Effector memory CD8-positive, alpha-beta T cell (primary cell): ENCODE measurements at regions not wholly inside any gene's neighbourhood (a gene's known extent, or its start where the extent isn't known, plus 50 kb on each side); places are given as distances from the start of the nearest gene placed in this dataset.

ENCODE experiments used
- ATAC-seq: fragments of 150-1000 bp; cut with Tn5 transposase; replicated peaks from 2 replicates; pipeline ENCODE4 v1.10.0; 2021; ENCODE audit warnings: mild to moderate bottlenecking, moderate library complexity
- DNase-seq, 3 experiments: peaks; one replicate each; pipeline ENCODE4 v3.0.0; 2021
- H3K27ac Mint-ChIP-seq, 2 donors: one replicate each; pipeline ENCODE4 v1.8.0; 2022; ENCODE audit warnings: mild to moderate bottlenecking in 2 of 2, mixed read lengths in 2 of 2, moderate library complexity in 2 of 2
- H3K27me3 Mint-ChIP-seq, 2 donors: one replicate each; pipeline ENCODE4 v1.8.0; 2022; ENCODE audit warnings: mixed read lengths in 2 of 2
- H3K36me3 Mint-ChIP-seq: one replicate; pipeline ENCODE4 v1.8.0; 2022; ENCODE audit warnings: mild to moderate bottlenecking, moderate library complexity, mixed read lengths; ENCODE audit not compliant: insufficient read depth
- H3K4me1 Mint-ChIP-seq, 2 donors: one replicate each; pipeline ENCODE4 v1.8.0; 2022; ENCODE audit warnings: low read depth in 2 of 2, mixed read lengths in 2 of 2
- H3K4me3 Mint-ChIP-seq, 2 donors: one replicate each; pipeline ENCODE4 v1.8.0; 2022; ENCODE audit warnings: mild to moderate bottlenecking in 2 of 2, mixed read lengths in 2 of 2, moderate library complexity in 2 of 2
- H3K9me3 Mint-ChIP-seq, 2 donors: one replicate each; pipeline ENCODE4 v1.8.0; 2022; ENCODE audit warnings: mixed read lengths in 2 of 2

DNA sequence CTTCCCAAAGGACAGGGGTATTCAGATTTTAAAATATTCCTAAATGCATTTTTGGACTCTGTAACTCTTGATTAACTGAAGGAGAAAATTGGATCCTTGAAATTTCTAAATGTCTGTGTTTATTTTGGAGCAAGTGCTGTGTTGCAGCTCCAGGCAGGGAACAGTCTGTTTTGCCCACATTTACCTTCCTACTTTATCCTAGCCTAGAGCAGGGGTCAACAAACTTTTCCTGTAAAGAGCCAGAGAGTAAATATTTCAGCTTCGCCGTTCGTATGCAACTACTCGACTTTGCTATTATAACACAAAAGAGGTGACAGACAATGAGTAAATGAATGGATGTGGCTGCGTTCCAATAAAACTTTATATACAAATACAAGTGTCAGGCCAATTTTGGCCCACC, 402.2 kb downstream of the GPATCH2 start:
- Mint-ChIP-seq H3K27me3 (no peaks in the 10 kb centered on the region), H3K36me3 (no peaks in the 10 kb centered on the region), H3K9me3 (peaks cover 6 to 8% of the 10 kb centered on the region in 2 donors), H3K4me3 (no peak overlapping the region), H3K4me1 (no peaks in the 10 kb centered on the region), H3K27ac (no peak overlapping the region)
- no peak for DNase-seq
- ATAC-seq: no peak

- H3K27me3 Mint-ChIP-seq: no peaks in the 10 kb centered on the region
Observed at GRCh38 chr1:217224201-217224600, 406.7 kb downstream of the GPATCH2 start.

GRCh38 chr1:217214551-217214950, 416.3 kb downstream of the GPATCH2 start:
- no peaks in the 10 kb centered on the region for H3K27me3 Mint-ChIP-seq

More at GRCh38 chr1:217224201-217224600, 406.7 kb downstream of the GPATCH2 start:
- Mint-ChIP-seq H3K4me3 (no peak overlapping the region), H3K36me3 (no peaks in the 10 kb centered on the region), H3K27ac (no peak overlapping the region), H3K4me1 (no peaks in the 10 kb centered on the region), H3K9me3 (peaks cover 10 to 11% of the 10 kb centered on the region in 2 donors)
- no peak for DNase-seq
- no peak for ATAC-seq

DNA sequence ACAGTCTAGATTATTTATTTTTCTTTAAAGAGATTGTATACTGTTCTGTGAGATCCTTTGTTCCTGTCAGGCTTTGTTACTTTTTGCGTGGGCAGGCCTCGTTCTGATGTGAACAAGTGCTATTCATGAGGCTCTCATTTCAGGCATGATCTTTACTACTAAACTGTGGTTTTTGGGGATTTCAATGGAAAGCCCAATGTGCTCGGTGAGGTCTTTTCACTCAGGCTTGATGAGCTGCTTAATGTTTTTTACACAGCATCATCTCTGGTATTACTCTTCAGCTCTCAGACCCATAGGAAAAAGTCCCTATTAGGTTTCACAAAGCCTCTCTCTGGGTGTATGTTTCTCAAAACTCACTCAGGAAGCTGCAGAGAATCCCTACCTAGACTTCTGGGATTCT, 419.4 kb downstream of the GPATCH2 start:
- Mint-ChIP-seq H3K27me3 (no peaks in the 10 kb centered on the region), H3K36me3 (peaks cover 3% of the 10 kb centered on the region), H3K4me1 (no peaks in the 10 kb centered on the region), H3K4me3 (no peak overlapping the region), H3K9me3 (peaks cover 5 to 17% of the 10 kb centered on the region in 2 donors), H3K27ac (no peak overlapping the region)
- no peak for DNase-seq
- no peak for ATAC-seq

More at GRCh38 chr1:217214551-217214950, 416.3 kb downstream of the GPATCH2 start:
- Mint-ChIP-seq H3K9me3 (peaks cover 3 to 19% of the 10 kb centered on the region in 2 donors), H3K27ac (no peak overlapping the region), H3K36me3 (peaks cover 3% of the 10 kb centered on the region), H3K4me3 (no peak overlapping the region), H3K4me1 (no peaks in the 10 kb centered on the region)
- DNase-seq: no peak
- no peak for ATAC-seq

DNA sequence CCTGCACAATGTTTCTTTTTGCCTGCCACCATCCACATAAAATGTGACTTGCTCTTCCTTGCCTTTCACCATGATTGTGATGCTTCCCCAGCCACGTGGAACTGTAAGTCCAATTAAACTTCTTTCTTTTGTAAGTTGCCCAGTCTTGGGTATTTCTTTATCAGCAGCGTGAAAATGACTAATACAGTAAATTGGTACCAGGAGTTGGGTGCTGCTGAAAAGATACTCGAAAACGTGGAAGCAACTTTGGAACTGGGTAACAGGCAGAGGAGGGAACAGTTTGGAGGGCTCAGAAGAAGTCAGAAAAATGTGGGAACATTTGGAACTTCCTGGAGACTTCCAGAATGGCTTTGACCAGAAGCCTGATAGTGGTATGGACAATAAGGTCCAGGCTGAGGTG, 425.3 kb downstream of the GPATCH2 start:
- Mint-ChIP-seq H3K27ac (no peak overlapping the region), H3K4me1 (no peaks in the 10 kb centered on the region), H3K36me3 (peaks cover 3% of the 10 kb centered on the region), H3K27me3 (no peaks in the 10 kb centered on the region), H3K4me3 (no peak overlapping the region), H3K9me3 (peaks cover 9 to 10% of the 10 kb centered on the region in 2 donors)
- DNase-seq: no peak
- ATAC-seq: no peak

DNA sequence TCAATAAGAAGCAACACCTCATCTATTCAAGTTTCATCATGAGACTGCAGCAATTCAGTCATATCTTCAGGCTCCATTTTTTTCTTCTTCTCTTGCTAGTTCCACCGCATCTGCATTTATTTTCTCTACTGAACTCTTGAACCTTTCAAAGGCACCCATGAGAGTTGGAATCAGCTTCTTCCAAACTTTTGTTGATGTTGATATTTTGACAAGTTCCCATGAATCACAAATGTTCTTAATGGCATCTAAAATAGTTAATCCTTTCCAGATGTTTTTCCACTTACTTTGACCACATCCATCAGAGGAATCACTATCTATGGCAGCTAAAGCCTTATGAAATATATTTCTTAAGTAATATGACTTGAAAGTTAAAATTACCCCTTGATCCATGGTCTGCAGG, 434.3 kb downstream of the GPATCH2 start:
- Mint-ChIP-seq H3K9me3 (peaks cover 0 to 11% of the 10 kb centered on the region in 2 donors), H3K4me1 (no peaks in the 10 kb centered on the region), H3K27ac (peak overlapping the region in 1 of 2 donors; percentile 63), H3K36me3 (no peaks in the 10 kb centered on the region), H3K27me3 (no peaks in the 10 kb centered on the region), H3K4me3 (no peak overlapping the region)
- no peak for DNase-seq
- no peak for ATAC-seq

DNA sequence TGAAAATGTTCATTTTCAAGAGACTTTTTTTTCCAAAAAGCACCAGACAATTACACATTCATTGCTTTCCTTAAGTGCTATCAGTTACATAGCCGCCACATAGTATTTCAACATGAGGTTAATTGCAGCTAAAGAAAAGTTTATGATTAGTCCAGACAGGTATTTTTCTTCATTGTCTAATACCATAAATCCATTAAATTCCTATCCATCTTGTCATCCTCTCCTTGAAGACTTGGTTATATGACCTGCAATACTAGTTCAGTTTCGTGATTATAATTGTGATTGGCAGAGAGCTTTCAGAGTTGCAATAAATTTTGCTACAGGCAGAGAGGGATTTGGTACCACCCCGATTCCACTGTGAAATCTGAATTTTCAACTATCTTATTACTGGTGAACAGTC, 437.7 kb downstream of the GPATCH2 start:
- Mint-ChIP-seq H3K27ac (no peak overlapping the region), H3K36me3 (no peaks in the 10 kb centered on the region), H3K9me3 (peaks cover 12 to 13% of the 10 kb centered on the region in 2 donors), H3K4me1 (no peaks in the 10 kb centered on the region), H3K4me3 (no peak overlapping the region), H3K27me3 (no peaks in the 10 kb centered on the region)
- no peak for ATAC-seq
- DNase-seq: no peak

DNA sequence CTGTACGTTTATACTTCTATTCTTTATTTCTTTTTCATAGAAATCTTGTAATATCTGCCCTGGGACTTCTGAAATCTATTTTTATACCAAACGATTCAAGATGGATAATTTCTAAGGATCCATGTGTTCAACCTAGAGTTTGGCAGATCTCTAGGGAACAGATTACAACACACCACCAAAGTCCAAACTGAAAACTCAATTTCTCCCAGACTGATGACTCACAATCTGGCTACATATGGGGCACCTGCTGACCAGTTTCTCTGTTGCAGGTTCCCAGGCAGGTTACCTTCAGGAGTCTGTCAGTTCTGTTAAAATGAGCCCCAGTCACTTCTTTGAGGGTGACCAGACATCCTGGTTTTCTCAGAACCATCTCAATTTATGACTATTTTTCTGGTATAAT, 439.4 kb downstream of the GPATCH2 start:
- Mint-ChIP-seq H3K36me3 (no peaks in the 10 kb centered on the region), H3K27me3 (no peaks in the 10 kb centered on the region), H3K27ac (no peak overlapping the region), H3K4me3 (no peak overlapping the region), H3K9me3 (peaks cover 11 to 12% of the 10 kb centered on the region in 2 donors), H3K4me1 (no peaks in the 10 kb centered on the region)
- DNase-seq (no peak), ATAC-seq (no peak)

DNA sequence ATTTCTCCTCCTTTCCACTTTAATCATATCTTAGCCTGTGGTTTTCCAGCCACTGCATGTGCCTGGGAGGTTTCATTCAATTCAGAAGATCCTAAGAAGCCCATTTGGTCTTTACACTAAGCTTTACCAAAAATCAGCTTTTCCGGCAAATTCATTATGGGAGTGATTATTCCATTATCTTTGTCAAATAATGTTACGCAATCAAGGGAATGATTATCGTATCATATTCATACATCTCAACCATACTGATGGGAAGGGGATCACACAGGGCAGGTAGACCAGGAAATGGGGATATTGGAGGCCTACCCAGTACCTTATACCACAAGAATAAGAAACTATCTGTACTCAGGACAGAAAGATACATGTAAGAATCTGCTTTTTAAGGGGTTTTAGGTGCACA, 440.5 kb downstream of the GPATCH2 start:
- peaks cover 10 to 12% of the 10 kb centered on the region in 2 donors for H3K9me3 Mint-ChIP-seq

DNA sequence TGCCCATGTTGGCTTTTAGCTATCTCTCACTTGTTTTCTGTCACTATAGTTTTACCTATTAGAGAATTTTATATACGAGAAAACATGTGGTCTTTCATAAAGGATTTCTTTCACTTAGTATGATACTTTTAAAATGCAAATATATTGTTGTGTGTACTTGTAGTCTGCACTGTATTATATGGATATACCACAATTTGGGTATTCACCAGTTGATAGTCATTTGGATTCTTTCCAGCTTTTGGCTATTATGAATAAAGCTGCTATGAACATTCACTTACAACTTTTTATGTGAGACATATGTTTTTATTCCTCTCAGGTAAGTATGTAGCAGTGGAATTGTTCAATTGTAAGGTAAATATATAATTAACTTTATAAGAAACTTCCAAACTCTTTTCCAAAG, 441.5 kb downstream of the GPATCH2 start:
- no peak overlapping the region for H3K4me3 Mint-ChIP-seq
- H3K4me1 Mint-ChIP-seq: no peaks in the 10 kb centered on the region
- no peaks in the 10 kb centered on the region for H3K27me3 Mint-ChIP-seq
- no peak for DNase-seq
- H3K27ac Mint-ChIP-seq: no peak overlapping the region
- no peaks in the 10 kb centered on the region for H3K36me3 Mint-ChIP-seq
- no peak for ATAC-seq
- H3K9me3 Mint-ChIP-seq: peaks cover 6 to 19% of the 10 kb centered on the region in 2 donors

More for the DNA sequence above, 440.5 kb downstream of the GPATCH2 start:
- no peak overlapping the region for H3K27ac Mint-ChIP-seq
- no peaks in the 10 kb centered on the region for H3K27me3 Mint-ChIP-seq
- ATAC-seq: no peak
- H3K4me1 Mint-ChIP-seq: no peaks in the 10 kb centered on the region
- no peaks in the 10 kb centered on the region for H3K36me3 Mint-ChIP-seq
- DNase-seq: no peak
- no peak overlapping the region for H3K4me3 Mint-ChIP-seq

DNA sequence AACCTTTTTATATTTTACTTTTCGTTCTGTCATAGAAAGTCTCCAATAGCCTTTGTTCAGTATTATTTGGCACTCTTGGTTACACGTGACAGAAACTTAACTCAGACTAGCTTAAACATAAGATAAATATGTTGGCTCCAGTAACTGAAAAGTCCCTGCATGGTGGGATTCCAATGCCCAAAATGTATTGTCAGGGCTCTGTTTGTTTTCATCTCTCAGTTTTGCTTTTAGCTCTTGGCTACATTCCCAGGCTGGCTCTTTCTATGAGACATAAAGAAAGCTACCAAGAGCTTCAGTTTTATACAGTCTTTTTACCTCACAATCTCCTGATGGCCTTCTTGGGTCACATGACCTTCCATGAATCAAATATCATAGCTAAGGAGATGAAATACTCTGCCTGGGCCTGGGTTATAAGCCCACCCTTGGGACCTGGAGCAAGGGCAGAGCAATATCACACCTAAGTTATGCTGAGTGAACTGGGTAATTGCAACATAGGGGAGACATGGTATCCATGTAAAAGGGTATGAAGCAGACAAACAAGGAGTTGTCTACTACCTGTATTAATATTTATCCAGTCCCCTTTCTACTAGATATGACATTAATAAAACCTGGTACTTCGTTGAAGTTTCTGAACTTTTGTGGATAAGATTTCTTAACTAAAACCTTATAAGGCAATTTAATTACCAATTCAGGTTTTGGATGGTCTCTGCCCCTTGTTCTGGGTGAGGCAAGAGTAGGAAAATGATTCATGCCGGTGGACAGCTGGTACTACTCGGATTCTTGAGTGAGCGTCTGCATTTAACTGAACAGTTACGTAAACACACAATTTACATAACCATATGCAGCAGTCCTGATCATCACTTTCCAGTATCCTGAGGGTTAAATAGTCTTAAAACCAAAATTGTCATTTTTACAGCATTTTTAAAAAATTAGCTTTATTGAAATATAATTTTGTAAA, 442.3 kb downstream of the GPATCH2 start:
- no peaks in the 10 kb centered on the region for H3K27me3 Mint-ChIP-seq
- H3K4me3 Mint-ChIP-seq: no peak overlapping the region
- no peak for ATAC-seq
- H3K4me1 Mint-ChIP-seq: no peaks in the 10 kb centered on the region
- DNase-seq: no peak
- H3K9me3 Mint-ChIP-seq: peaks cover 6 to 20% of the 10 kb centered on the region in 2 donors
- no peak overlapping the region for H3K27ac Mint-ChIP-seq
- H3K36me3 Mint-ChIP-seq: no peaks in the 10 kb centered on the region

DNA sequence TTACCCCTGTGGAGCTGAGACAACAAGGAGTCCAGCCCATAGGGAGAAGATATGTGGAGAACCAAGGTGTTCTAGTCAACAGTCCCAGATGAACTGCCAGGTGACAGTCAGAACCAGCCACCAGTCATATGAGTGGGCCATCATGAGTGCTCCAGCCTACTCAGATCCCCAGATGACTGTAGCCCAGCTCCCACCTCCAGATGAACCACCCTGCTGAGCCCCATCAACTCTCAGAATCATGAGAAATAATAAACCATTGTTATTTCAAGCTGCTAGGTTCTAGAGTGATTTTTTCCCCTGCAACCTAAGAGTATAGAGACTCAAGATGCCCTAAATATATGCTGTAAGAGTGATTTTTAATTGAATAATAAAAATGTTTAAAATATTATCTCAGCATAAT, 444.2 kb downstream of the GPATCH2 start:
- Mint-ChIP-seq H3K4me3 (no peak overlapping the region), H3K9me3 (peaks cover 9 to 20% of the 10 kb centered on the region in 2 donors), H3K27ac (no peak overlapping the region), H3K36me3 (no peaks in the 10 kb centered on the region), H3K27me3 (no peaks in the 10 kb centered on the region), H3K4me1 (no peaks in the 10 kb centered on the region)
- no peak for DNase-seq
- ATAC-seq: no peak

DNA sequence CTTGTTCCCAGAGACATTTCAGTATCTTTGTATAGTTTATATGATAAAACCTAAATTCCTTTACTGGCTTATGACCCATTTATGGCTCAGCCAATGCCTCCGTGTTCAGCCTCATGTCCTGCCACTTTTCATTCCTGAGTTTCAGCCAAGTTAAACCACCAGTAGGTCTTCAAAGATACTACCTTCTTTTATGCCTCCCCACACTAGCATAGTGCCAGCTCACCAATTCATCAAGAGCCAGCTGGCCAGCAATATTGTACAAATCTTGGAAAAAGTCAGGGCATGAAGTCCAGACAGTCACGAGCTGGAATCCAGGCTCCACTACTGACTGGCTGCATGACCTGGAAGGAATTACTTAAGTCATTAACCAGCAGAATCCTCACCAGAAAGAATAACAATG, 446.0 kb downstream of the GPATCH2 start:
- no peaks in the 10 kb centered on the region for H3K36me3 Mint-ChIP-seq
- no peaks in the 10 kb centered on the region for H3K4me1 Mint-ChIP-seq
- H3K4me3 Mint-ChIP-seq: no peak overlapping the region
- no peak for DNase-seq
- H3K9me3 Mint-ChIP-seq: peaks cover 5 to 8% of the 10 kb centered on the region in 2 donors
- no peak for ATAC-seq
- no peaks in the 10 kb centered on the region for H3K27me3 Mint-ChIP-seq
- H3K27ac Mint-ChIP-seq: no peak overlapping the region

DNA sequence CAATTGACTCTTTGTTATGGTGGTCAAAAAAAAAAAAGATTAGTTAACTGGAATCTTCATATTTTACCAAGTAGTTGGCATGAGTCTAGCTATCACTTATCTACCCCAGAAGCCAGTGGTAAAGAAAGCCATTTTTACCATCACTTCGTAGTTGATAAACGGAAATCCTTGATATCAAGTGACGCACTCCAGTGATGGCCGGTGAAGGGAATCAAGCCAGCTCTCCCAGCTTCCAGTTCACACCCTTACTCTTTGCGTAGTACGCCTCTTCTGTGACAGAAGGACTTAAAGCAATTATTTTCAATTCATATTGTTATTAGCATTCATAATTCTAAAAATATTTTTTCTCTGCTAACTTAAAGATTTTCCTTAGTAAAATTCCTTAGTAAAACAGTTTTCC, 447.9 kb downstream of the GPATCH2 start:
- peaks cover 5 to 8% of the 10 kb centered on the region in 2 donors for H3K9me3 Mint-ChIP-seq
- DNase-seq (no peak), ATAC-seq (no peak)
- H3K36me3 Mint-ChIP-seq: no peaks in the 10 kb centered on the region
- H3K4me3 Mint-ChIP-seq: no peak overlapping the region
- no peak overlapping the region for H3K27ac Mint-ChIP-seq
- H3K4me1 Mint-ChIP-seq: no peaks in the 10 kb centered on the region
- H3K27me3 Mint-ChIP-seq: no peaks in the 10 kb centered on the region
